Gastroesophageal sphincter (tissue), 3 donors: ENCODE measurements at regions not wholly inside any gene's neighbourhood (a gene's known extent, or its start where the extent isn't known, plus 50 kb on each side); places are given as distances from the start of the nearest gene placed in this dataset.

Source experiments
- CTCF ChIP-seq, 4 experiments: fragments of 200-600 bp in 2 of 4; fragments of 450-650 bp in 2 of 4; sonication (generic) in 1 of 4; IDR thresholded peaks; one replicate each; pipeline ENCODE4 v1.5.1; 2017 to 2019; ENCODE audit warnings: antibody characterized with exemption in 4 of 4, mild to moderate bottlenecking in 2 of 4, moderate library complexity in 2 of 4
- EP300 ChIP-seq: sonication (generic); formaldehyde crosslinking; IDR thresholded peaks from one replicate; pipeline ENCODE4 v1.6.1; 2017; ENCODE audit warnings: antibody characterized with exemption, mild to moderate bottlenecking
- POLR2A ChIP-seq, 2 donors: fragments of 450-650 bp; IDR thresholded peaks; one replicate each; pipeline ENCODE4 v1.6.1; 2017; ENCODE audit warnings: antibody characterized with exemption in 2 of 2, mild to moderate bottlenecking in 2 of 2, moderate library complexity in 1 of 2

- TF ChIP-seq CTCF (IDR thresholded peaks at IDR 0.05), result no peak
- no peak for TF ChIP-seq EP300
- TF ChIP-seq POLR2A (IDR thresholded peaks at IDR 0.05), result no peak
Observed at GRCh38 chr2:82507657-82508056, 1951.4 kb downstream of the SUCLG1 start.
